ENCODE measurements at regions not wholly inside any gene's neighbourhood (a gene's known extent, or its start where the extent isn't known, plus 50 kb on each side); places are given as distances from the start of the nearest gene placed in this dataset.
A peak's percentile ranks its signal among the peaks of the same experiment; 100 is the strongest.

DNA sequence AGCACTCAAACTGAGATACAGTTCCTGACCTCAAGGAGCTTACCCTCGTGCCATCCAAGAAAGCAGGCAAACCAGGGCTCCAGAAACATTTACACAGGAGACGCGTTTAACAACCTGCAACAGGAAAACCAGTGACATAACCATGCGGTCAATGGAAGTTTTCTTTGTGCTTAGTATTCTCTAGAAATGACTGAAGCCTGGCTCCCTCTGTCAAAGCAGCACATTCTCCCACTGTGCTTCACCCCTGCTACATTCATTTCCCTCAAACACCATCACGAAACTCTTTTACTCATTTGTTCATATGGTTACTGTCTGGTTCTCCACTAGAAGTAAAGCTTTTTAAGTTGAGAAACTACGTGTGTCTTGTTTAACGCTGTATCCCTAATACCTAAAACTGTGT, 161.3 kb upstream of the CCND2 start:
- ChIA-PET RAD21 (ENCODE audit: unreplicated experiment) (interaction anchor here (0.9 to 10.4 kb wide), 7 partner anchors 29 to 227 kb away, joined by 3 to 360 read pairs (median 7); partner anchors contain the start of gene CCND2), POLR2A (interaction anchor here (0.6 to 10.2 kb wide), 3 partner anchors 32 to 160 kb away, joined by 3 to 245 read pairs (median 193); partner anchors contain the start of gene CCND2), SMC1A (ENCODE audit: uncharacterized antibody, unreplicated experiment) (interaction anchor here (1.0 to 13.3 kb wide), 5 partner anchors 28 to 162 kb away, joined by 3 to 395 read pairs (median 5); partner anchors contain the start of gene CCND2), CTCF (interaction anchor here (1.2 to 9.7 kb wide), 3 partner anchors 29 to 161 kb away, joined by 3 to 256 read pairs (median 184); partner anchors contain the start of gene CCND2)
- Histone ChIP-seq H3K9me3 (replicated peaks; ENCODE audit: control insufficient read depth, insufficient read depth, low read length) (no peaks in the 10 kb centered on the region; the same call in 2 of the 3 replicates), H3K4me1 (ENCODE audit: control insufficient read depth, insufficient read depth, low read length) (peaks cover 48% of the 10 kb centered on the region), H3K4me3 (no peak overlapping the region), H3K27me3 (replicated peaks in 1 of 2; ENCODE audit: control insufficient read depth in 2 of 2, insufficient read depth in 2 of 2, low read length in 1 of 2) (no peaks in the 10 kb centered on the region), H3K27ac (ENCODE audit: control insufficient read depth, insufficient read depth) (no peak overlapping the region), H3K36me3 (ENCODE audit: control insufficient read depth in 2 of 2, insufficient read depth in 2 of 2, low read length in 1 of 2) (no peaks in the 10 kb centered on the region; a peak in 1 of 4 replicates), H3K9ac (ENCODE audit: control insufficient read depth, insufficient read depth, low read length) (no peak overlapping the region), H2AFZ (ENCODE audit: control insufficient read depth, low read depth, low read length) (no peak overlapping the region), H3K4me2 (ENCODE audit: control insufficient read depth, insufficient read depth) (peak overlapping the region; percentile 12; the same call in 1 of the 2 replicates), H4K20me1 (ENCODE audit: control insufficient read depth, insufficient read depth) (no peaks in the 10 kb centered on the region), H3K79me2 (ENCODE audit: control insufficient read depth, insufficient read depth, low read length) (peaks cover 13% of the 10 kb centered on the region)
- FAIRE-seq (peak; percentile 88), DNase-seq (ENCODE audit: low read depth, low spot score) (peak; percentile 53), ATAC-seq (peak; percentile 18)
- under 1% methylated on average over 7 of the region's 7 CpGs for WGBS (ENCODE audit: insufficient coverage, insufficient replicate concordance, low lambda C conversion rate, missing lambda C conversion rate)
- intact Hi-C loops (cut with micrococcal nuclease; ENCODE audit: unreplicated experiment) = loop anchor here (10.0 kb wide), 1 partner anchor 227 kb away; no protein-coding TSS in a partner anchor
- BruUV-seq (replicated peaks) = no TSS peak
- in situ Hi-C loops (cut with MboI) = no loop called here
- TF ChIP-seq, protein P1, sequence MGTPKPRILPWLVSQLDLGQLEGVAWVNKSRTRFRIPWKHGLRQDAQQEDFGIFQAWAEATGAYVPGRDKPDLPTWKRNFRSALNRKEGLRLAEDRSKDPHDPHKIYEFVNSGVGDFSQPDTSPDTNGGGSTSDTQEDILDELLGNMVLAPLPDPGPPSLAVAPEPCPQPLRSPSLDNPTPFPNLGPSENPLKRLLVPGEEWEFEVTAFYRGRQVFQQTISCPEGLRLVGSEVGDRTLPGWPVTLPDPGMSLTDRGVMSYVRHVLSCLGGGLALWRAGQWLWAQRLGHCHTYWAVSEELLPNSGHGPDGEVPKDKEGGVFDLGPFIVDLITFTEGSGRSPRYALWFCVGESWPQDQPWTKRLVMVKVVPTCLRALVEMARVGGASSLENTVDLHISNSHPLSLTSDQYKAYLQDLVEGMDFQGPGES (IDR thresholded peaks at IDR 0.05) = no peak
- TF ChIP-seq KAT2A (conservative IDR thresholded peaks at IDR 0.05; ENCODE audit: control insufficient read depth, low read depth, low read length) (no peak), SREBF1 (IDR thresholded peaks at IDR 0.05; ENCODE audit: low read length) (no peak), POLR2AphosphoS5 (IDR thresholded peaks at IDR 0.05; ENCODE audit: low read length) (no peak), SMC3 (IDR thresholded peaks at IDR 0.05; ENCODE audit: borderline replicate concordance, low read length) (no peak; the same call in 1 of the 2 replicates), HDGF (IDR thresholded peaks at IDR 0.05) (no peak), RELA (IDR thresholded peaks at IDR 0.05; ENCODE audit: borderline replicate concordance, partially characterized antibody) (no peak), WRNIP1 (IDR thresholded peaks at IDR 0.05; ENCODE audit: borderline replicate concordance, low read depth, low read length) (no peak), EZH2 (IDR thresholded peaks at IDR 0.05; ENCODE audit: borderline replicate concordance, control insufficient read depth, low read depth, low read length) (no peak), JUND (IDR thresholded peaks at IDR 0.05; ENCODE audit: low read depth, low read length) (no peak), RAD51 (IDR thresholded peaks at IDR 0.05) (no peak), BRCA1 (IDR thresholded peaks at IDR 0.05; ENCODE audit: low read depth, low read length) (no peak), SMAD1 (IDR thresholded peaks at IDR 0.05; ENCODE audit: low read depth, partially characterized antibody) (no peak), NFYB (IDR thresholded peaks at IDR 0.05; ENCODE audit: insufficient read depth, low read depth, low read length) (no peak), EP300 (IDR thresholded peaks at IDR 0.05; ENCODE audit: borderline replicate concordance in 1 of 2, control insufficient read depth in 1 of 2, low read depth in 2 of 2, low read length in 2 of 2) (peak; percentile 33 to 44; a peak in 3 of 4 replicates), IRF4 (IDR thresholded peaks at IDR 0.05; ENCODE audit: low read depth, low read length) (peak; percentile 83; the same call in 1 of the 2 replicates), RFX5 (IDR thresholded peaks at IDR 0.05; ENCODE audit: low read depth, low read length) (no peak), SRF (IDR thresholded peaks at IDR 0.05; ENCODE audit: low read depth in 2 of 2, low read length in 2 of 2) (no peak), ZNF24 (IDR thresholded peaks at IDR 0.05) (no peak), MXI1 (IDR thresholded peaks at IDR 0.05; ENCODE audit: low read depth, low read length) (no peak), PML (IDR thresholded peaks at IDR 0.05; ENCODE audit: low read length) (0 out of 2 replicates have a peak, but pooled peaks have one; percentile 39), MTA3 (IDR thresholded peaks at IDR 0.05; ENCODE audit: borderline replicate concordance, low read length) (peak; percentile 77; the same call in 1 of the 2 replicates), NFIC (IDR thresholded peaks at IDR 0.05; ENCODE audit: low read depth, low read length) (peak; percentile 93), DPF2 (IDR thresholded peaks at IDR 0.05) (no peak), NR2F1 (conservative IDR thresholded peaks at IDR 0.05) (no peak), NR2C1 (IDR thresholded peaks at IDR 0.05) (no peak), ZNF274 (IDR thresholded peaks at IDR 0.05; ENCODE audit: insufficient read depth, insufficient read length) (no peak), NBN (IDR thresholded peaks at IDR 0.05) (no peak), YY1 (IDR thresholded peaks at IDR 0.05; ENCODE audit: low read depth, low read length) (no peak)
